Prostate gland (tissue), 2 donors: ENCODE measurements at regions not wholly inside any gene's neighbourhood (a gene's known extent, or its start where the extent isn't known, plus 50 kb on each side); places are given as distances from the start of the nearest gene placed in this dataset.

Experiments used
- DNase-seq: peaks from one replicate; pipeline ENCODE4 v3.0.0-alpha.2; 2019; ENCODE audit warnings: low spot score
- H3K27ac ChIP-seq, 2 donors: fragments of 200-600 bp; sonication (generic); 2 replicates each; pipeline ENCODE4 v1.5.1; 2017 to 2019
- H3K27me3 ChIP-seq: fragments of 200-600 bp; sonication (generic); replicated peaks from 2 replicates; pipeline ENCODE4 v1.5.1; 2019; ENCODE audit not compliant: insufficient read depth
- H3K36me3 ChIP-seq, 2 donors: fragments of 200-600 bp; sonication (generic); 1 replicate in 1 of 2; 2 replicates in 1 of 2; pipeline versions ENCODE4 v1.5.1 to v1.8.1; 2017 to 2019
- H3K4me1 ChIP-seq: fragments of 200-600 bp; sonication (generic); replicated peaks from 2 replicates; pipeline ENCODE4 v1.5.1; 2019
- H3K4me3 ChIP-seq, 2 donors: fragments of 200-600 bp; sonication (generic); 2 replicates each; pipeline ENCODE4 v1.5.1; 2017 to 2019
- H3K9me3 ChIP-seq: fragments of 200-600 bp; sonication (generic); 2 replicates; pipeline ENCODE4 v1.5.1; 2017
- CTCF ChIP-seq, 4 experiments: fragments of 200-600 bp in 2 of 4; fragments of 450-650 bp in 2 of 4; sonication (generic) in 2 of 4; IDR thresholded peaks; 1 replicate in 3 of 4; 2 replicates in 1 of 4; pipeline ENCODE4 v1.5.1; 2016 to 2019; ENCODE audit warnings: antibody characterized with exemption in 4 of 4, mild to moderate bottlenecking in 2 of 4, moderate library complexity in 2 of 4
- POLR2A ChIP-seq: fragments of 450-650 bp; IDR thresholded peaks from one replicate; pipeline ENCODE4 v1.6.1; 2016; ENCODE audit warnings: antibody characterized with exemption, mild to moderate bottlenecking
- POLR2AphosphoS5 ChIP-seq: sonication (generic); formaldehyde crosslinking; IDR thresholded peaks from one replicate; pipeline ENCODE4 v1.6.1; 2017; ENCODE audit warnings: antibody characterized with exemption
- WGBS: methylation state at CpG from one replicate; pipeline ENCODE4 v1.1.5; 2018; 5-methylcytosine and 5-hydroxymethylcytosine counted together
- intact Hi-C: fragments of 100-400 bp; cut with DNase I; formaldehyde crosslinking; loops from one replicate; pipeline ENCODE4 v1.14.2; 2022

- no peak for DNase-seq
- 71% methylated on average over 4 of the region's 4 CpGs for WGBS
- Histone ChIP-seq H3K27me3 (no peaks in the 10 kb centered on the region), H3K27ac (no peak overlapping the region), H3K4me1 (no peaks in the 10 kb centered on the region), H3K36me3 (no peaks in the 10 kb centered on the region), H3K4me3 (no peak overlapping the region), H3K9me3 (no peaks in the 10 kb centered on the region)
- intact Hi-C loops = no loop called here
- no peak for TF ChIP-seq POLR2AphosphoS5
- TF ChIP-seq CTCF (IDR thresholded peaks at IDR 0.05) = no peak
- TF ChIP-seq POLR2A = no peak
Measured at GRCh38 chrX:150143721-150144440, 205.6 kb upstream of the EOLA2 start.

- Histone ChIP-seq H3K4me3 (no peak overlapping the region), H3K27me3 (no peaks in the 10 kb centered on the region), H3K36me3 (no peaks in the 10 kb centered on the region), H3K27ac (no peak overlapping the region), H3K4me1 (no peaks in the 10 kb centered on the region), H3K9me3 (no peaks in the 10 kb centered on the region)
- TF ChIP-seq CTCF (IDR thresholded peaks at IDR 0.05) = no peak
- WGBS = 100% methylated on average over 1 of the region's 1 CpG
- intact Hi-C loops = no loop called here
- DNase-seq = no peak
Measured at GRCh38 chrX:150146271-150146896, 208.1 kb upstream of the EOLA2 start.

GRCh38 chrX:150148749-150149672 is 210.7 kb upstream of the EOLA2 start:
- 75% methylated on average over 4 of the region's 5 CpGs for WGBS
- H3K27ac ChIP-seq = no peak overlapping the region
- H3K27me3 ChIP-seq = no peaks in the 10 kb centered on the region
- intact Hi-C loops = no loop called here
- no peak overlapping the region for H3K4me3 ChIP-seq
- H3K4me1 ChIP-seq = no peaks in the 10 kb centered on the region
- no peak for TF ChIP-seq CTCF (IDR thresholded peaks at IDR 0.05)
- no peak for TF ChIP-seq POLR2AphosphoS5
- no peak for TF ChIP-seq POLR2A
- no peaks in the 10 kb centered on the region for H3K36me3 ChIP-seq
- DNase-seq = no peak
- no peaks in the 10 kb centered on the region for H3K9me3 ChIP-seq

- H3K9me3 ChIP-seq = no peaks in the 10 kb centered on the region
- 71% methylated on average over 4 of the region's 4 CpGs for WGBS
- H3K4me3 ChIP-seq = no peak overlapping the region
- H3K27me3 ChIP-seq = no peaks in the 10 kb centered on the region
- H3K4me1 ChIP-seq = no peaks in the 10 kb centered on the region
- TF ChIP-seq POLR2A (no peak), CTCF (IDR thresholded peaks at IDR 0.05) (no peak), POLR2AphosphoS5 (no peak)
- no peak overlapping the region for H3K27ac ChIP-seq
- intact Hi-C loops = no loop called here
- no peaks in the 10 kb centered on the region for H3K36me3 ChIP-seq
- no peak for DNase-seq
Measured at GRCh38 chrX:150150076-150150779, 211.9 kb upstream of the EOLA2 start.
